Erythroblast (primary cell): ENCODE measurements at regions not wholly inside any gene's neighbourhood (a gene's known extent, or its start where the extent isn't known, plus 50 kb on each side); places are given as distances from the start of the nearest gene placed in this dataset.

Source experiments
- GATA1 ChIP-seq: IDR thresholded peaks from 2 replicates; pipeline ENCODE4 v1.6.1; 2011; ENCODE audit warnings: low read depth, mild to moderate bottlenecking, control low read depth, low read length, moderate library complexity
- POLR2A ChIP-seq: IDR thresholded peaks from 2 replicates; pipeline ENCODE4 v1.6.1; 2011; ENCODE audit warnings: mild to moderate bottlenecking, low read length

DNA sequence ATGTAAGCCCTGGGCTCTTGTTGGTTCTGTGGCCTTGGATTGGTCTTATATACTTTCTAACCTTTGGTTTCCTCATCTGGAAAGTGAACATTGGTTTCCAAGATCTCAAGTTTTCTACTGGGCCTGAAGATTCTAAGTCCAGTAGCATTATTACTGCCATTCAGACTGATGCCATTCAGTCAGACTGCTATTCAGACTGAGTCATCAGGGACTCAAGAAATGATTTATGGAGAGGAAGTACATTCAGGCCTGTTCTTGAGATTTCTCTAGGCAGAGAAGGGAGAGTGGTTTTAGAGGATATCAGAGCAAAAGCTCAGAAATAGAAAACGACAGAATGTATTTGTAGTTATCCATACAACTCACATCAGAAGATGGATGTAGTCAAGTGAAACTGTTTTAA lies 557.2 kb downstream of the NR2F2 start:
- TF ChIP-seq POLR2A (no peak), GATA1 (no peak)
